ENCODE measurements at regions not wholly inside any gene's neighbourhood (a gene's known extent, or its start where the extent isn't known, plus 50 kb on each side); places are given as distances from the start of the nearest gene placed in this dataset.

GRCh38 chr16:26992666-26993349, 73.9 kb upstream of the C16orf82 start:
- no peak for DNase-seq

GRCh38 chr16:26993511-26993910, 73.2 kb upstream of the C16orf82 start:
- no peak for DNase-seq

GRCh38 chr16:26993963-26994362, 72.8 kb upstream of the C16orf82 start:
- DNase-seq, result peak; percentile 14

GRCh38 chr16:26995522-26995921, 71.2 kb upstream of the C16orf82 start:
- no peak for DNase-seq

DNA sequence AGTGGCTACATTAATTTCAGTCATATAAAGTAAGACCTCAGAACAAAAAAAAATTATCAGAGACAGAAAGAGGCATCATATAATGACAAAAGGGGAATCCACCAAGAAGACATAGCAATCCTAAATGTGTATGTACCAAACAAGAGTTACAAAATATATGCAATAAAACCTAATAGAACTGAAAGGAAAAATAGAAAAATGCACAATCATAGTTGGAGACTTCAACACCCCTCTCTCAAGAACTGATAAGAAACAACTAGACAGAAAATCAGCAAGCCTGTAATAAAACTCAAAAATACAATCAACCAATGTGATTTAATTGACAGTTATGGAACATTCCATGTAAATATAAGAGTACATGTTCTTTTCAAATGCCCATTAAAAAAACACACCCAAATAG, 61.3 kb upstream of the C16orf82 start:
- no peak for DNase-seq

Data from kidney glomerular epithelial cell (primary cell).